GM19324 (cell line): ENCODE measurements at regions not wholly inside any gene's neighbourhood (a gene's known extent, or its start where the extent isn't known, plus 50 kb on each side); places are given as distances from the start of the nearest gene placed in this dataset.

ENCODE experiments used
- ATAC-seq: cut with Tn5 transposase; IDR thresholded peaks from one replicate; pipeline ENCODE4 v1.9.1; 2021; ENCODE audit warnings: mild to moderate bottlenecking, moderate library complexity; ENCODE audit not compliant: unreplicated experiment, low FRiP score

- ATAC-seq = no peak
Measured at GRCh38 chr3:107273771-107274170, 103.5 kb upstream of the CCDC54 start.

GRCh38 chr3:107275511-107275910, 101.7 kb upstream of the CCDC54 start:
- ATAC-seq = no peak

- ATAC-seq = no peak
Measured at GRCh38 chr3:107283948-107284347, 93.3 kb upstream of the CCDC54 start.

GRCh38 chr3:107284612-107285011, 92.6 kb upstream of the CCDC54 start:
- ATAC-seq = no peak

- ATAC-seq = no peak
Measured at GRCh38 chr3:107285197-107285596, 92.0 kb upstream of the CCDC54 start.

GRCh38 chr3:107289354-107289753, 87.9 kb upstream of the CCDC54 start:
- ATAC-seq = no peak

- no peak for ATAC-seq
Measured at GRCh38 chr3:107294117-107294516, 83.1 kb upstream of the CCDC54 start.

- ATAC-seq = no peak
Measured at GRCh38 chr3:107297597-107297996, 79.6 kb upstream of the CCDC54 start.

GRCh38 chr3:107307205-107307604, 70.0 kb upstream of the CCDC54 start:
- ATAC-seq = no peak

GRCh38 chr3:107308716-107309115, 68.5 kb upstream of the CCDC54 start:
- ATAC-seq = no peak

- no peak for ATAC-seq
Measured at GRCh38 chr3:107309312-107309711, 67.9 kb upstream of the CCDC54 start.

GRCh38 chr3:107313711-107314110, 63.5 kb upstream of the CCDC54 start:
- ATAC-seq = no peak

GRCh38 chr3:107315141-107315540, 62.1 kb upstream of the CCDC54 start:
- no peak for ATAC-seq

GRCh38 chr3:107323723-107324122, 53.5 kb upstream of the CCDC54 start:
- peak; percentile 73 for ATAC-seq

GRCh38 chr3:107325446-107325845, 51.8 kb upstream of the CCDC54 start:
- ATAC-seq = no peak
